CD4-positive, alpha-beta T cell treated with Interferon alpha-2 for 1 hour (primary cell): ENCODE measurements at regions not wholly inside any gene's neighbourhood (a gene's known extent, or its start where the extent isn't known, plus 50 kb on each side); places are given as distances from the start of the nearest gene placed in this dataset.
"Not testable (repeated sequence)": the region's sequence is repeated elsewhere in the genome, so short reads cannot be mapped to it uniquely, and the experiment has no call there.

Experiments
- DNase-seq, 2 donors: peaks; one replicate each; pipeline ENCODE4 v3.0.0-alpha.2; 2020 to 2022

DNA sequence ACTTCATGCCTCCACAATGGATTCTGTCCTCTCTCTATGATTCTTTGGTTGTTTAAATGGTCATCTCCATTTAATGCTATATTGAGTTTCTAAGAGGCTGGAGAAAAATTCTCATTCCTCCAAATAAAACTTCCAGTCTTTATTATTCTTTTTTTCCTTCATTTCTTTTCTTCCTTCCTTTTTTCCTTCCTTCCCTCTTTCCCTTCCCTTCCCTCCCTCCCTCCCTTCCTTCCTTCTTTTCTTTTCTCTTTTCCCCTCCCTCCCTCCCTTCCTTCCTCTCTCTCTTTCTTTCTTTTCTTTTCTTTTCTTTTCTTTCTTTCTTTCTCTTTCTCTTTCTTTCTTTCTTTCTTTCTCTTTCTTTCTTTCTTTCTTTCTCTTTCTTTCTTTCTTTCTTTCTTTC, 386.1 kb upstream of the PROX1 start:
- DNase-seq: not testable (repeated sequence)

DNA sequence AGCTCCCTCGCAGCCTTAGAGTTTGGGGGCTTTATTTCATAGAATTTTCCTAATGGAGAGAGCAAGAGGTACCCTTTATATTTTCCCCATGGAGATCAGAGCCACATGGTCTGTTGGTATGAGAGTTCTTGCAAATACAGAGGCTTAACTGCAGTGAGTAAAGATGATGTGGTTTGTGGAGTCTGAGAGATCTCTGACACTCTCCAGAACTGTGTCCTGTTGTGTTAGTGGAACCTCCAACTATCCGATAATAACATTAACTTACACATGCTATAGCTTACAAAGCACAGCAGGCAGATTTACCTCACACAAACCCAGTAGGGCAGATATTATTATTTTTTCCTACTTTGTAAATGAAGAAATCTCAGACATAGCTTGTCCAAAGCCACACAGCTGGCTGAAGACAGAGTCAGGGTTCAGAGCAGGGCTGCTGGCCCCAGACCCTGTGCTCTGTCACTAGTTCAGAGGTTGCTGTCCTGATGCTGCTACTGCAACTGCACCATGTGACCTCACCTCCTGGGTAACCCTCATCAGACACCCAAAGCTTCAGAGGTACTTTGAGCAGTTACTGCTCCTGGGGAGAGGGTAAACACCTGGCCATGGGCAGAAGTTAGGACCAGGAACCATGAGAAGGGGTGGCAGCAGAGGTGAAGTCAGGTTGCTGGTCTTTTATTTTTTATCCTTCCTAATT, 384.8 kb upstream of the PROX1 start:
- no peak for DNase-seq

DNA sequence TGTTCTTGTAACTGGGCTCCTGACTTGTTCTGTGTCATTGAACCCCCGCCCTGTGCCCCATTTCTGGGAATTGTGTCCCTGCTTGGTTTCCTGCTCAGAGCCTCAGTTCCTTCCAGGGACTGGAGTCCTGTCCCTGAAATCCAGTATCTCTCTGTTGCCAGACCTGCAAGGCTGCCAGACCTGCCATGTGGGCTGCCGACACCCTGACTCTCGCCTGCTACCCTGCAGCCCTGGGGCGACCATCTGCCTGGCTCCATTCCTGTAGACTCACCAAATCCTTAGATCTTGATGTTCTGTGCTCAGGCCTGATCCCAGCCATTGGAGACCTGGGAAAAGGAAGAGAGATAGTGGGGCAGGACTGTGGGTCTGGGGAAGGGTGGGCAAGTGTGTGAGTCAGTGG, 383.3 kb upstream of the PROX1 start:
- DNase-seq: no peak

DNA sequence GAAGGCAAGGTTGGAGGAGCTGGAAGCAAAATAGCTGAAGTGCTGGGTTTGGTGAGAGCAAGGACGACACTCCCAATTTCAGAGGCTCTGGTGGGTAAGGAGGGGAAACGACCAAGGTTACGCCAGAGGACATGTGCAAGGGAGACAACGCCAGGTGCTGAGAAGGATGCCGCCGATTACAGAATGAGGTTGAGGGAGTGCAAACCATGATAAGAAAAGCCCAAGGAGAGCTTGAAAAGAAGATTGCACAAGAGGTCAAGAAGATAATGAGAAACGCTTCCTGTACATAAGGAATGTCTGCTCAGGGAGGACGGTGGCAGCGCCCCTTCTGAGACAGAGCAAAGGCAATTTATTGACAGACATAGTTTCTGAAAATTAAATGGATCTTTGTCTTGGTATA, 382.0 kb upstream of the PROX1 start:
- DNase-seq: no peak

DNA sequence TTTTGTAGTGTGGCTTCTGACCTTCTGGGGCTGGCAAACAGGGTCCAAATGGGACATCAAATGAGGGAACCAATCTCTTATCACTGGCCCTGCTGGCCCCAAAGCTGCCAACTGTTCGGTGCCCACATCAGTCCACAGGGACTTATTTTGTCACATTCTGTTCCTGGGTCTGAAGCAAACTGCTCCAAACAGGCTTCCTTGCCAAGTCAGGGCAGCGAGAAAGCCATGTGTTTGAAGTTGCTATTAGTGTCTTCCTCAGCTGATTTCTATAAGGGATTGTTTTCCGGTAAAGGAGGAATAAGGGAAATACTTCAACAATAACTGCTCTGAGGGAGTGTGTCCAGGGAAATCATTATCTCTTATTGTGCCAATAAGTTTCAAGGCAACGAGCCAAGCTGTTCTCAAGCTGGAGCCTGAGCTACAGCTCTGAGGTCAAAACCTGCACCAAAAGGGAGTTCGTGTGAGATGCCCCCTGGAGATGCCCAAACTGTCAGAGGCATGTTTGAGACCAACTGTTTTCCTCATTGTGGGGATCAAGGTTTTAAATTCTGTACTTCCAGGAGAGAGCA, 381.4 kb upstream of the PROX1 start:
- DNase-seq: no peak

DNA sequence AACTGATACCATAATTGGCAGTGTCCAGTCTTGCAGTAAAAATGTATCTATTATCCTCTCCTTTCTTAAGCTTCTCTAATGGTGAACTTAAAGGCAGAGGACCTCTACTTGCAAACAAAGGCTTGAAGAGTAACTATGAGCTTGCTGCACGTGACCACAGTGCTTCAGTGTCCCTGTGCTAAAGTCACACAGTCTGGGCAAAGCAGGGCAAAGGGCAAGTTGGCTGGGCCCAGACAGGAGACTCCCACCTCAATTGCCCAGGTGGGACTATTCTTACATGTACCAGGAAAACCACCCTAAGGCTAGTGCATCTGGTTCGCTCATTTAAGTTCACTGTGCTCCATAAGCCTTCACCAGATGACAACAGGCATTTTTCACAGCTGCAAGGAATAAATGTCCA, 374.2 kb upstream of the PROX1 start:
- DNase-seq: no peak

DNA sequence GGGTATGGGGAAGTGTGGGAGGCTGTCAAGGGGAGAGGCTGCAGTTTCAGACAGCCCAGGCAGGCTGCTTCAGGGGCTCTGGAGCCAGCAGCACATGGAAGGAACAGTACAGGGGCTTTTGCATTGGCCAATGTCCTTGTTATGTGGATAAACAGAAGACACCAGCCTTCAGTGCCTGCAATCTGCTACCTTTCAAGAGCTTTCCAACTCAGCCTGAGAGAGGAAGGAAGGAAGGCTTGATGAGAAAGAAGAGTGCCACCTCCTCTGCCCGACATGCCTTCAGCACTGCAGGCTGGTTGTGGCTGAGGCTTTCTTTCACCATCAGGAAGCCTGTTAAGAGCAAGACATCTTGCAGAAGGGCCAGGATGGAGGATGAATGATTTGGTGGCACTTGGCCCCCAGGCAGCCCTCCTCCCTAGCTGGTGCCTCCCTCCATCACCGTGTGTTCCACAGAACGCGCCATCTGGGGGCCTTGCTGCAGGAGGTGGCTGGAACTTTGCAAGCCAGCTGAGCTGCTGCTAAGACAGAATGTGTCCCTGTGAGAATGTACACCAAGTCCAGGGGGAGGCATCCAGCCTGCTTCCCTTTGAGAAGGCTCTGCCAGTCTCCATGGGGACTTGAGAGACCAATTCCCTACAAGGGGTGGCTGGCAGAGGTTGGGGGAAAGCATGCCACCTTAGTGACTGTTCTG, 372.4 kb upstream of the PROX1 start:
- DNase-seq: no peak

DNA sequence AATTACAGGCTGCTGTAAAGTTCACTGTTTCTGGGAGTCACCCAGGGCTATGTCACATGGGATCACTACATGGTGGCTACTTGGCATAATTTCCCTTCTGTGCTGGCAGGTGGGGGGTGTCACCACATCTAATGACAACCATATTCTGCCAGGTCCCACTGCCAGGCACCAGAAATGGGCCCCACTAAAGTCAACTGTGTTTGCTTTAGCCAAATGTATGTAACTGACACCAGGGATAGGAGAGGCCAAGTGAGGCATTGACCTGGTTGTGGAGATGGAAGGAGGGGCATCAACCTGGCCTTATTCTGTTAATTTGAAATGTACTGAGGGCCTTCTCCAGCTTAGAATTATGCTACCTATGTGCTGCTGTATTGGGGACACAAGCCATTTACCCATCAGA, 370.6 kb upstream of the PROX1 start:
- no peak for DNase-seq

DNA sequence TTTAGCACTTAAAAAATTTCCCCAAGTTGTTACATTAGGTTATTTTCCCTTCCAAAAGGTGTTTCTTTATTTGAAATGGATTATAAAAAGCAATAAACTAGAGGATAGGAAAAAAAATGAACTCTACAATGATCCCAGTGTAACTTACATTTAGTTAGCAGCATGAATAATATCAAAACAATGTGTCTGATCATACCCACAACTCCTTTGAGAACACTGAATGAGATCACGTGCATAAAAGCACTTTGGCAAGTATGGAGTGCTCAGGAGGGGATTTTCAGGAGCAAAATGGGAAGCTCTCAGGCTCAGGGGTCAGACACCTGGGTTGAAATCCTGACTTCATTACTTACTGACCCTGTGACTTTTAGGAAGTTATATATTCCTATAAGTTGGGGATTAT, 369.7 kb upstream of the PROX1 start:
- no peak for DNase-seq

DNA sequence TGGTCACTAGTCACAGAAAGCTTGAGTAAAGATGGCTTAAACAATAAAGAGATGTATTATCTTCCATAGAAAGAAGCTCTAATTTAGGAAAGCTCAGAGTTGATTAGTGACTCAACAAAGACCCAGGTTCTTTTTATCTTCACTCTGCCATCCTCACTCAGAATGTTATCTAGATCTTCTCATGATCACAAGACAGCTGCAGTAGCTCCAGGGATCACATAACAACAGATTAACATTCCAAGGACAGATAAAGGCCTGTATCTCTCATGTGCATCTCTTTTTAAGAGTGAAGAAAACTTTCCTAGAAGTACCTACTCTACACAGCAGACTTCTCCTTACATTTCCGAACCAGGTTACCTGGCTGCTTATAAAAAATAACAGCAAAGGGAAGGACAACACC, 368.7 kb upstream of the PROX1 start:
- no peak for DNase-seq

DNA sequence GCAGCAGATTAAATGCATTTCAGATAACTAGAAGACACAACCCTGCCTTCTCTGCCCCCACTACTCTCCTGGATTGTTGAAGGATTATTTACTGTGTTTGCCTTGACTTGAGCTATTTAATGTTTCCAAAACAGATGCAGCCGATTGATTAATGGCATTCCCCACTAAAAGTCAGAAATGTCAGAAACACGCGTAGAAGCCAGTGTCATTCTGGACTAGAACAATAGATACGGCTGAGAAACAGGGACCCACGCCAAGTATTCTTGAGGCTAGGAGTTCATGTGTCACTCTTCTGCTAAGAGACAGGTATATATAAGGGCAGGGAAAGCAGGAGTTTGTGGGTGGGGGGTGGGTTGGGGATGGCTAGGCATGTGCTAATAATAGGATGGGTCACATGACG, 366.7 kb upstream of the PROX1 start:
- DNase-seq: no peak

DNA sequence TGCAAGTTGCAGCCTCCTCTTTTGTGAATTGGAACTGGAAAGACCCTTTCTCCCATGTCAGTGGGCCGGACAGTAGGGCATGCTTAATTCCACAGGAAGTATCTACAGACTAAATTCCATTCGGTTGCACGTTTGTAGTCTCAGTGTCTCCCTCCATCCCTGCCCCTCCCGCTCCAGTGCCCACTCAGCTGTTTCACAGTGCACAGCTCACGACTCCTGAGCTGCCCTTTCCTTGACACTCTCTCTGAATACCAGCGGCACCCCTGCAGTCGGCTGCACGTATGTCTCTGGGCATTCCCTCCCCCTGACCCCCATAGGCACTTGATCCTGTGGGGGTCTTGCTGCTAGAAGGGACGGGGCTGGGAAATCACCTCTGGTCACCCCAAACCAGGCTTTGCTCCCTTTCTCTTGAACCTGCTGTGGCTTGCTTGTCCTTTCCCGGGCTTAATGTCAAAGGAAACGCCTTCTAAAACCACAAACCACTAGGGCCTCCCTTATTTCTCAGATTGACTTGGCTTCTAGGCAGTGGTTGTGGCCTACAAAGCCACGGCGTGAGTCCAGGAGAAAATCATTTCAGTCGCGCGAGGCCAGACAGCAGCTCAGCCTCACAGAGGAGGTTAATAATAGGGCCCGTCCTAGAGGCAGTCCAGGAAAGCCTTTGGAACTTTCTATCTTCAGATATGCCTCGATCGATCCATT, 365.3 kb upstream of the PROX1 start:
- no peak for DNase-seq

DNA sequence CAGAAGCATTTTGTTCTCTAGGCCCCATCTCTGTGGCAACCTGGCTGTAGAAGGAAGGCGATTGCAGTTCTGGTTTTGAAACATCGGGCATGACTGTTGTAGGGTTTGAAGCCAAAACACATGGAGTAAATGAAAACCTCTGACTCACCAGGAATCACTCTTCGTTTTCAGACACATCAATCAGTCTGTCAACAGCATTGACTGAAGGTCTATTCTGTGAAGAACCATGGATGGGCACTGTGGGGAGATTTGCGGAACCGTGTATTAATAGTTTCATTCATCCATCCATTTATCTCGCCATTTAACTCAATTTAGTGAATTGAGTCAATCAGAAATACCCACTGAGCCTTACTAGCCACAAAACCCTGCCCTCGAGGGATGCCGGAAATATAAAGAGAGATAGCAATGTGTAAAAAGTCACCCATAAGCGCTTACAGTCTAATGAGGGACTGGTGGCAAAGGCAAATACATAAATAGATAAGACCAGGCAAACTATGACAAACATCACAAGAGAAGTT, 364.6 kb upstream of the PROX1 start:
- no peak for DNase-seq

DNA sequence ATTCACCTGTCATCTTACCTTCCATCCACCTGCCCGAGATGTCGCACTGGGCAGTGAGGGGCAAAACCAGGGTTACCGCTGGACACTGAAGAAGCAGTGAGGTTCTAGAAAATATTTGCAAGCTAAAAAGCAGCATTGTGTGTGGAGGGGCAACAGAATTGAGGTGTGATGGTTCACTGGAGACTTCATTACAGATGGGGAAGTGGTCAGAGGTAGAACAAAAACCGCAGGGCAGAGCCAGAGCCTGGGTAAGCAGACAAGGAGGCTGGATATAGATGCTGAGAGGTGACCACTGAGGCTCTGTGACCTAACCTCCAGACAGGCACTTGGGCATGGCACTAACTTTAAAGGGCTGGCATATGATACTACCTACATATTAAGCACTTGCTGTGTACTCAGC, 363.9 kb upstream of the PROX1 start:
- DNase-seq: no peak

DNA sequence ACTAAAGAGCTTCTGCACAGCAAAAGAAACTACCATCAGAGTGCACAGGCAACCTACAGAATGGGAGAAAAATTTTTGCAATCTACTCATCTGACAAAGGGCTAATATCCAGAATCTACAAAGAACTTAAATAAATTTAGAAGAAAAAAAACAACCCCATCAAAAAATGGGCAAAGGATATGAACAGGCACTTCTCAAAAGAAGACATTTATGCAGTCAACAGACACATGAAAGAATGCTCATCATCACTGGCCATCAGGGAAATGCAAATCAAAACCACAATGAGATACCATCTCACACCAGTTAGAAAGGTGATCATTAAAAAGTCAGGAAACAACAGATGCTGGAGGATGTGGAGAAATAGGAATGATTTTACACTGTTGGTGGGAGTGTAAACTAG, 351.0 kb upstream of the PROX1 start:
- not testable (repeated sequence) for DNase-seq

DNA sequence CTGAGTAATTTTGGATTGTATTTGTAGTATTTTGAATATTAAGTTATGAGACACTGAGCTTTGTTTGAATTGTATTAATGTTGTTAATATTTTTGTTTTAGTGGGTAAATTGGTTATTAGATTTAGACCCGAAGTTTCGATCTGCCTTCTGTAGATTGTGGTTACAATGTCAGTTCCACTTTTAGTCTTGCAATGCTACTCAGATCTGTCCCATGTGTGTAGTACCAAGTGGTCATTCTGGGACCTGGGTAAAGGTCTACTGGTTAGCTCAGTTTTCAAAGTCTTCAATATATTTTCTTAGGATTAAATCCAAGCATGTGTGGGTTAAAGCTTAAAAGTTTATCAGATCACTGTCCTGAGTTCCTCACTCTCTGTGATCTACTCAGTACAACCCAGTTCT, 346.5 kb upstream of the PROX1 start:
- DNase-seq: no peak

DNA sequence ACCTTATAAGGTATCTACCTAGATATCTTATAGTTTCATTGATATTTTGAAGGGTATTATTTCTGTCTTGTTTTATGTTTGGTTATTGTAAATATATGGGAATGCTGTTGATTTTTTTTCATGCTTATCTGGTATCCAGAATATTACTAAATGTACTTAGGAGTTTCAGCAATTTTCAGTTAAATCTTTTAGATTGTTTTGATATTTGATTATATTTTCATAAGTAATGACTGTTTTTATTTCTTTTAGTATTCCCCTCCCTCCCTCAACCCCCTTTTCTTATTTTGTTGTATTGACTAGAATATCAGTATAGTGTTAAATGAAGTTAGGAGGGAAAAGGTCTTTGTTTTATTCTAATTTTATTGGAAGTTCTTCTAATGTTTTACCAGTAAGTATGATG, 344.4 kb upstream of the PROX1 start:
- DNase-seq: no peak

DNA sequence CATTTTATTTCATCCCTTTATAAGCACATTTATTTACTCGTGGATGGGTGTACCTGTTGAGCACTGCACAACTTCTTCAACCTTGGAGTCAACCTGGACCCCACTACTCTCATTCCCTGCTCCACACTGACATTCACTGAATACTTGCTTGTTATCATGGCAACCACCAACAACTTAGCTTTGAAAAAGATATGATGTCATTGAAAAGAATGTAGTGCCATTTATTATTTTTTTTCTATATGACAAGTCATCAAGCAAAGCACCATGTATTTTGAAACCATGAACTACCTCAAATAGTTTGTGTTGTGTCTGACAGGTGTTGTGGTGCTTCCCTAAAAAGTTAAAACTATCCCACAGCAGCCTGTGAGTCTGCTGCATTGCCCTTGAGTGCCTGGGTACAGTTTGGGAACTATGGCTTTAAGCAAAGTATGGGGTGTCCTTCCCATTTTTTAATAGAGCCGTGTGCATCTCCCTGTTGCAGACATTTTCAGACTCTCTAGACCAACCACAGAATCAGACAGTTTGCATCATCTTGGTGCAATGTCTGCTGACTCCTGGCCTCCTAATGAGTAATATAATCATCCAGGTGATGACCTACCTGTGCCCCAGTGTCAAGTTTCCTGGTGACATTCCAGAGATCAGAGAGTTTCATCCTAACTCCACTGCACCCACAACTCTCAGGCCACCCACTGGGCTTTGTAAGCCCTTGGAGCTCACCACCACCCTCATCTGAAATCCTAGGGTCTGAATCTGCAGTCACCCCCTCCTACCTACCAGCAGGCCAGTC, 339.7 kb upstream of the PROX1 start:
- DNase-seq: no peak

DNA sequence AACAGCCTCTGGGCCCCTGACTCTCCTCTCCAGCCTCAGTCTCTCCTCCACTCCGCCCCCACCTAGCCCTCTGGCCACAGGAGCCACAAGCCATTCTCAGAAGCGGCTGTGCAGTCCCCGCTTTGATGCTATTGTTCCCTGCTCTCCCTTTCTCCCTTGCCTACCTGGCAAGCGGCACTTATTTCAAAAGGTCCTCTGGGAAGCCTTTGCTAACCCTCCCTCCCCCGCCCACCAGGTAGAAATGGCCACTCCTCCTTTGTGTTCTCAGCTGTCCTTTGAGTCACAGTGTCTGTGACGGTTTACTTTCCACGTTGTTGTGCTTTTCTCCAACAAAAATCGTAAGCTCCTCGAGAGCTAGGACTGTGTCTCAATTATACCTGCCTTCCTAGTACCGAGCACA, 338.4 kb upstream of the PROX1 start:
- DNase-seq: no peak

DNA sequence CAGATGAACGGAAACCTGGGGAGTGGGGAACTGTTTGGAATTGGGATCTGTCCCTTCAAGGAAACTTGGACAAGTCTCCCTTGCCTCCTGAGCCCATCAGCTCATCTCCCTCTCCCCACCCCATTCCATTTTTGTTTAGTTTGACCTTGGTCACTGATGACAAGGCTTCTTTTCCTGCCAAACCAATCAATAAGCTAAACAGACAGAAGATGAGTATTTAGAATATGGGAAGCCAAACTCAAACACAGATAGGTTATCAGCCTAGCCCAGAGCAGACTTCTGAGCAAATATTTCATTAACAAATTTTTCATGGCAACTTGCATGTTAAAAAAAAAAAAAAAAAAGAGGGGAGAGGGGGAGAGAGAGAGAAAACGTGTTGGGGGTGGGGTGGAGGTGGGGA, 337.2 kb upstream of the PROX1 start:
- DNase-seq: no peak

DNA sequence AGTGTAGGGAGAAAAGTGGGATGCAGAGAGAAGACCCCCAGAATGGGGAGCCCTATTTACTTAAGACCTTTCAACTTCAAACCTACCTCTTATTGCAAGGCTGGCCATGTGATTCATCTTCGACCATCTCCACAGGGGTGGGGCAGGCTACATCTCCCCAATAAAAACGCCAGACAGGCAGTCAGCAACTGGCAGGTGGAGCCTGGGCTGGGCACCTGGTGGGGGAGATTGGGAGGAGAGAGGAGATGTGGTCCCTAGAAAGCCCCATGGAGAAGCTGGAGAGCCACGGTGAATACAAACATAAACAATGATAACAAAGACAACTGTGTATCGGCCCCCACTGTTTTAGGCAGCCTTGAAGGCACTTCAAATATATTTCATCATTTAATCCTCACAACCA, 336.7 kb upstream of the PROX1 start:
- no peak for DNase-seq

DNA sequence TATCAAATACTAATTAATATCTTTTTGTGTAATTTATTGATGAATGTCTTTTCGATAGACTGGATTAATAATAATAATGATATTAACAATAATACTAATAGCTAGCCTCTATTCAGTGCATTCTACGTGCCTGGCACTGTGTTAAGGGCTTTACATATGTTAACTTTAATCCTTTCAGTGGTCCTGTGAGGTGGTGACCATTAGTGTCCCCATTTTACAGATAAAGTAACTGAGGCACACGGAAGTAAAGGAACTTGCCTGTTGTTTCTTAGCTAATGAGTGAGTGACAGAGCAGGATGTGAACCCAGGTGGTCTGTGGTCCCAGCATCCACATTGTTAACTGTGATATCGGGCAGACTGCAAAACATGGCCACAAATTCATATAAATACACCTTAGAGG, 335.7 kb upstream of the PROX1 start:
- no peak for DNase-seq

DNA sequence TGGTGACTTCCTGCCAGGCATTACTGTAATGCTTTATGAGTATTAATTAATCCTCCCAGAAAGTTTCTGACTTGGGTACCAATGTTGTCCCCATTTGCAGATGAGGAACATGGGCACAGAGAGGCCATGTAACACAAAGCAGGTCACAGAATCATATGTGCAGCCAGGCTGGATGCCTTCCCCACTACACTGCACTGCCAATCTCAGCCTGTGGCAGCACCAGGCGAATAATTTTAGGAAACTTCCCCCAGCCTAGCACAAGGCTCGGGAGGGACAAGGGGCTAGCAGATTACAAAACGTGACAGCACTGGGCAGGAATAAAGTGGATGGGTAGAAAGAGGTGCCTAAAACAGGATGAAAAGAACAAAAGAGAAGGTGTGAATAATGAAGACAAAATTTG, 331.7 kb upstream of the PROX1 start:
- DNase-seq: no peak
